HAP-1 (cell line): ENCODE measurements at regions not wholly inside any gene's neighbourhood (a gene's known extent, or its start where the extent isn't known, plus 50 kb on each side); places are given as distances from the start of the nearest gene placed in this dataset.
A peak's percentile ranks its signal among the peaks of the same experiment; 100 is the strongest.

ENCODE experiments used
- DNase-seq, 2 experiments: peaks; one replicate each; pipeline ENCODE4 v3.0.0-alpha.2; 2016 to 2020; ENCODE audit warnings: low spot score in 2 of 2
- H3K27me3 ChIP-seq: fragments of 250-450 bp; sonication (Bioruptor Pico); 2 replicates; pipeline ENCODE4 v1.5.1; 2020; ENCODE audit warnings: low read depth, mild to moderate bottlenecking, moderate library complexity
- H3K36me3 ChIP-seq: fragments of 250-450 bp; sonication (Bioruptor Pico); replicated peaks from 2 replicates; pipeline ENCODE4 v1.5.1; 2020; ENCODE audit warnings: mild to moderate bottlenecking
- H3K4me1 ChIP-seq: fragments of 250-450 bp; sonication (Bioruptor Pico); 2 replicates; pipeline ENCODE4 v1.5.1; 2020; ENCODE audit warnings: mild to moderate bottlenecking
- H3K4me3 ChIP-seq: fragments of 250-450 bp; sonication (Bioruptor Pico); 2 replicates; pipeline ENCODE4 v1.5.1; 2020; ENCODE audit warnings: mild to moderate bottlenecking, moderate library complexity
- H3K9me3 ChIP-seq: fragments of 250-450 bp; sonication (Bioruptor Pico); 2 replicates; pipeline ENCODE4 v1.5.1; 2020; ENCODE audit warnings: mild to moderate bottlenecking, moderate library complexity
- in situ Hi-C: fragments of 300-500 bp; cut with MboI; formaldehyde crosslinking; loops from 3 replicates; pipeline ENCODE4 v1.14.3; 2020; ENCODE audit warnings: low sequenced_read_pairs, inconsistent platforms, mixed read lengths

DNA sequence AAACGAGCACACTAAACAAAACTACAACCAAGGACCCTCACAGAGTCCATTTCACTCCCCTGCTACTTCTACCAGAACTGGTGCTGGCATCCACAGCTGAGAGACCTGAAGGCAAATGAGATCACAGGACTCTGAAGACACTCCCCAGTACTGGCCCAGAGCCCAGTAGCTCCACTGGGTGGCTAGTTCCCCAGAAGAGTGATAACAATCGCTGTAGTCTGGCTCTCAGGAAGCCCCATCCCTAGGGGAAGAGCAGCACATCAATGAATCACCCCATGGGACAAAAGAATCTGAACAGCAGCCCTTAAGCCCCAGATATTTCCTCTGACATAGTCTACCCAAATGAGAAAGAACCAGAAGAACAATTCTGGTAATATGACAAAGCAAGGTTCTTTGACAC, 190.7 kb upstream of the BMP4 start:
- Histone ChIP-seq H3K9me3 (no peaks in the 10 kb centered on the region), H3K27me3 (no peaks in the 10 kb centered on the region), H3K4me1 (no peaks in the 10 kb centered on the region), H3K4me3 (no peak overlapping the region), H3K36me3 (no peaks in the 10 kb centered on the region)
- in situ Hi-C loops = no loop called here
- DNase-seq = no peak

DNA sequence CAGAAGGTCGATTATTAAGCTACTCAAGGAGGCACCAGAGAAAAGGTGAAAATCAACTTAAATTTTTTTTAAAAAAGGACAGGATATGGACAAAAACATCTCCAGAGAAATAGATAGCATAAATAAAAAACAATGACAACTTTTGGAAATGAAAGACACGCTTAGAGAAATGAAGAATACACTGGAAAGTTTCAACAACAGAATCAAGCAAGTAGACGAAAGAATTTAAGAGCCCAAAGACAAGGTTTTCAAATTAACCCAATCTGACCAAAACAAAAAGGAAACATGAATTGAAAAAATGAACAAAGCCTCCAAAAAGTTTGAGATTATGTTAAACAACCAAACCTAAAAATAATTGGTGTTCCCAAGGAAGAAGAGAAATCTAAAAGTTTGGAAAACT, 191.1 kb upstream of the BMP4 start:
- Histone ChIP-seq H3K4me1 (no peaks in the 10 kb centered on the region), H3K9me3 (no peaks in the 10 kb centered on the region), H3K4me3 (no peak overlapping the region), H3K36me3 (no peaks in the 10 kb centered on the region), H3K27me3 (no peaks in the 10 kb centered on the region)
- no peak for DNase-seq
- in situ Hi-C loops = no loop called here

DNA sequence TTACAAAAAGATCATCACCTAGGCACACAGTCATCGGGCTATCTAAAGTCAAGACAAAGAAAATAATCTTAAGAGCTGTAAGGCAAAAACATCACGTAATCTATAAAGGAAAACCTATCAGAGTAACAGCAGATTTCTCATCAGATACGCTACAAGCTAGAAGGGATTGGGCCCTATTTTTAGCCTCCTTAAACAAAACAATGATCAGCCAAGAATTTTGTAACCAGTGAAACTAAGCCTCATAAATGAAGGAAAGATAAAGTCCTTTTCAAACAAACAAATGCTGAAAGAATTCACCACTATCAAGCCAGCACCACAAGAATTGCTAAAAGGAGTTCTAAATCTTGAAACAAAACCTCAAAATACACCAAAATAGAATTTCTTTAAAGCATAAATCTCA, 191.6 kb upstream of the BMP4 start:
- Histone ChIP-seq H3K4me3 (no peak overlapping the region), H3K27me3 (no peaks in the 10 kb centered on the region), H3K4me1 (no peaks in the 10 kb centered on the region), H3K36me3 (no peaks in the 10 kb centered on the region), H3K9me3 (no peaks in the 10 kb centered on the region)
- in situ Hi-C loops = no loop called here
- no peak for DNase-seq

DNA sequence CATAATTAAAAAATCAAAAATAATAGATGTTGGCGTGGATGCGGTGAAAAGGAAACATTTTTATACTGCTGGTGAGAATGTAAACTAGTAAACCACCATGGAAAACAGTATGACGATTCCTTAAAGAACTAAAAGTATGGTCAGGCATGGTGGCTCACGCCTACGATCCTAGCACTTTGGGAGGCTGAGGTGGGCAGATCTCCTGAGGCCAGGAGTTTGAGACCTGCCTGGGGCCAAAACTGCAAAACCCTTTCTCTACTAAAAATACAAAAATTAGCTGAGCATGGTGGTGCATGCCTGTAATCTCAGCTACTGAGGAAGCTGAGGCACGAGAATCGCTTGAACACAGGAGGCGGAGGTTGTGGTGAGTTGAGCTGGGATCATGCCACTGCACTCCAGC, 195.7 kb upstream of the BMP4 start:
- Histone ChIP-seq H3K36me3 (no peaks in the 10 kb centered on the region), H3K27me3 (no peaks in the 10 kb centered on the region; the same call in 1 of the 2 replicates), H3K9me3 (no peaks in the 10 kb centered on the region), H3K4me1 (no peaks in the 10 kb centered on the region), H3K4me3 (no peak overlapping the region)
- in situ Hi-C loops = no loop called here
- no peak for DNase-seq

DNA sequence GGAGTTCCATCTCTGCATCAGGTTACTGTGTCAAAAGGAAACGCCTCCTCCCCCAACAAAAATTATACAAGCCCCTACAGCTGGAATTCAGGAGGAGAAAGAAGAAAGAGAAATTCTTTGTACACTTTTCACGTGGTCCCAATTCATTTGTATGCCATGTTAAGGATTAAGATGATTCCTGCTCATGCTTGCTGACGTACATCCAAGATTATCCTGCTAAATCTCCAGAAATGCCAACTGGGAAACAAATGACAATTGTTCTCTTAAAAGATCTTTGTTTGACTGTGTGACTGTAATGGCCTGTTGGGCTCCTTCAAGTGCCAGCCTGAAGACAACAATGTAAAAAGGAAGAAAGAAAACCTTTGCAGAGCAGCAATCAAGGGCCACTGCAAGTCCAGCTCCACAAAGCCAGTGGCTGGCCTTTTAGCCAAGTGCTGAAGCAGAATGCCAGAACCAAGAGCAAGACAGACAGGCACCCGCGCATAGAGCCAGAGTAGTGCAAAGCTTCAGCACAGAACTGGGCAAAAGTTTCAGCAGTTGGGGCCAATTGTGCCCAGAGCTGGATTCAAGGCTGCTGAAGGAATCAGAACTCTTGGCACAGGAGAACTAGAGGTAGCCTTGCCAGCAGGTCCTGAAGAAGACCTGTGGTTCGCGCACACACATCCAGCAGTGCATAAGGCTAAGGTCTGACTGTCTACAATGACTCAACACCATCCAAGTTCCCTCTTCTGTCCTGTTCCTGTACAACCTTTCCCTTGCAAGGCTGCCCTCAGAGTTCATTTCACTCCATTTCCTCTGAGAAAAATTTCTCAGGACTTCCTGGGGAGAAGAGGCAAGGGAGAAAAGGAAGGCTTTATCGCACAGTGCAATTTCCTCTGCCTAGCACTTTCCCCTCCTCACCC, 209.7 kb upstream of the BMP4 start:
- DNase-seq = no peak
- Histone ChIP-seq H3K4me1 (no peaks in the 10 kb centered on the region), H3K36me3 (no peaks in the 10 kb centered on the region), H3K27me3 (peaks cover 3% of the 10 kb centered on the region; the same call in 1 of the 2 replicates), H3K9me3 (no peaks in the 10 kb centered on the region), H3K4me3 (no peak overlapping the region)
- in situ Hi-C loops = no loop called here

DNA sequence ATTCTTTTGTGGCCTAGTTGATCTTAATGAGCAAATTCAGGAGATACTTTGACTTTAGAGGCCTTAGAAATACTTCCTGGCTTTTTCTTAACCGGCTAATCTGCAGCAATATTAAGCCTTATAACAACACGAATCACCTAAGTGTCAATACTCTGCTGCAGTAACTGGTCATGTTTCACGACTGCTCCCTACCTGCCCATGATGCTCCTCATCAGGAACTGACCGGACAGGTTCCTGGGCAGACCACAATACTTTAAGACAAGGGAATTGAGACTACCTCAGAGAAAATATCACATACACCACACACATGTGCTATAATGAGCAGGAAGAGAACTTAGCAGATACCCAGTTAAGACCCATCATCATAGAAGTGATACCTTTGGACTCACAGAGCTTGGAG, 211.9 kb upstream of the BMP4 start:
- Histone ChIP-seq H3K9me3 (no peaks in the 10 kb centered on the region), H3K27me3 (peaks cover 7% of the 10 kb centered on the region), H3K36me3 (no peaks in the 10 kb centered on the region), H3K4me3 (no peak overlapping the region), H3K4me1 (no peaks in the 10 kb centered on the region)
- no peak for DNase-seq
- in situ Hi-C loops = no loop called here

DNA sequence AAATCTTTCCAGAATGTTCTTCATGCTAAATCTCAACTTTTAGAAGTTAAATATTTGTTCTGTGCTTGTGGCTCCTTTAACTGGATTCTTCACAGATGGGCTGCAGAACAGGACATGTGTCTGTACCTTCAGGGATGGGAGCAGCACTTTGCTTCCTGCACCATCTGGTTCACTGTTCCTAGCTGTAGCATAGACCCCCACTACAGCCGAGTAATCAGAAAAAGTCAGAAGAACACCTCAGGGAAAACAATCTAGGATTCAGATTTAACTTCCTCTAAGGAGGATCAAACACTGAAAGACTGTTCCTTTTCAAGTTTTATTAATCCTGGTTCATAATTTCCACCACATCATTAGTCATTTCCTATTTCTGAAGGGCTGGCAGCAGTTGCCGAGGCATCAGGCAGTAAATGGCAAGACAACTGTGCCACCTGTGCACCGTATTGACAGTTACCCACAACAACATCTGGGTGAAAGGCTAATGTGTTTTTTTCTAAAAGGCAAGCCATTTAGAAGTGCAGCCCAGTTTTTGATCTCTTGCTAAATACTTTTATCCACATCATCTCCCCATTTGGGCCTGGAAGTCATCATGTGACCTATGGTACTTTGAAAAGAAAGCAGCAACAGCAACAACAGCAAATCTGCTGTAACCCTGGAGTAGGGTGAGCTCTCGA, 212.8 kb upstream of the BMP4 start:
- Histone ChIP-seq H3K9me3 (no peaks in the 10 kb centered on the region), H3K4me3 (no peak overlapping the region), H3K36me3 (no peaks in the 10 kb centered on the region), H3K27me3 (peaks cover 9% of the 10 kb centered on the region), H3K4me1 (no peaks in the 10 kb centered on the region)
- DNase-seq = no peak
- in situ Hi-C loops = no loop called here

DNA sequence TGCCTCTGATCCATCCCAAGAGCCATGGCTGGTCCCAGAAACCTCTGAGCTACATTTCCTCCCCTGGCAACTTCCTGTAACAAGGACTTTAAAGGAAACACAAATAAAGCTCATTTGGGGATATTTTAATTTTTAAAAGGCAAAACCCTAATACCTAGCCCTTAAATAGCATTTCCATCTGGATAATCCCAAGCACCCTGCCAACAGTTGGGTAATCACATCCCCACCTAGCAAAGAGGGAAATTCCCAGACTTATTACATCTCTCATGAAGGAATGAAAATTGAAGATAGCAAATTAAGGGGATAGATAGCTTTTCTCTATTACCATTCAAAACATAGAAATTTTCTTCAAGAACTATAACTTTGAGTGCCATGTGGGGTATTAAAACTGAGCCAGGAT, 213.7 kb upstream of the BMP4 start:
- peaks cover 11% of the 10 kb centered on the region for H3K27me3 ChIP-seq
- in situ Hi-C loops = no loop called here
- H3K36me3 ChIP-seq = no peaks in the 10 kb centered on the region
- H3K9me3 ChIP-seq = no peaks in the 10 kb centered on the region
- DNase-seq = no peak
- no peaks in the 10 kb centered on the region for H3K4me1 ChIP-seq
- H3K4me3 ChIP-seq = no peak overlapping the region

DNA sequence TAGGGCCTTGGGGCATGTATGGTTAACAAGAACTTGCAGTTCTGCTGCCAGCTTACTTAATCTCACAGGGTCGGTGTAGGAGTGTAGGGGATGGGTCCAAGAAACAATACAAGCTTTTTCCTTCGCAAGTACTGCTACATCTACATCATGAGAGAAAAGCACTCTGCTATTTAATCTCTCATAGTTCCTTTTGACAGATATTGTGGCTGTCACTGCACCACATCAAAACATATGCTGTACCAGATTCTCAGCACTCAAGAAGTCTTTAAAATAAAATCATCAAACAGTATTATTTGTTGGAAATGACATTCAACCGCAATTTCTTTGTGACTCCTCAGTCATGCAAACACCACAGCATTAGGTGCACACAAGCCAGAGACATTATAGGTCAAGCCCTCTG, 215.5 kb upstream of the BMP4 start:
- DNase-seq = no peak
- no peaks in the 10 kb centered on the region for H3K4me1 ChIP-seq

DNA sequence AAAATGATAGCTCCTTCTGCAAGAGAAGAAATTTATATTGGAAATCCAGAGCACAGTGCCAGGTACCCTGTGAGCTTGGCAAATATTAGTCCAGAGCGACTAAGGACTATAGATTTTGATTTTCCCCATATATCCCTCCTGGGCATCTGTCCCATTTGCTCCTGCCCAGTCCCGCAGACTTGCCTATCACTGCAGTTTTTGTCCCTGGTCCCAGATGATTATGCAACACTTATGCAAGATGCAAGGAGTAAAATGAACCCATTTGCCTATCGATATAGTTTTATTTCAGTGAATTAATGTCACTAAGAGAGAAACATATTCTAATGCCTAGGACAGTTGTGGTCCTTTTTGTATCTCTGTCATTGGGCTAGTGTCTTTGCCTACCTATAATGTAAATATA, 215.9 kb upstream of the BMP4 start:
- in situ Hi-C loops = no loop called here
- no peaks in the 10 kb centered on the region for H3K36me3 ChIP-seq
- DNase-seq = no peak
- H3K4me1 ChIP-seq = no peaks in the 10 kb centered on the region
- no peak overlapping the region for H3K4me3 ChIP-seq
- H3K27me3 ChIP-seq = peaks cover 19% of the 10 kb centered on the region
- no peaks in the 10 kb centered on the region for H3K9me3 ChIP-seq

More for the DNA sequence above, 215.5 kb upstream of the BMP4 start:
- H3K36me3 ChIP-seq = no peaks in the 10 kb centered on the region
- no peak overlapping the region for H3K4me3 ChIP-seq
- H3K27me3 ChIP-seq = peaks cover 16% of the 10 kb centered on the region
- H3K9me3 ChIP-seq = no peaks in the 10 kb centered on the region
- in situ Hi-C loops = no loop called here

DNA sequence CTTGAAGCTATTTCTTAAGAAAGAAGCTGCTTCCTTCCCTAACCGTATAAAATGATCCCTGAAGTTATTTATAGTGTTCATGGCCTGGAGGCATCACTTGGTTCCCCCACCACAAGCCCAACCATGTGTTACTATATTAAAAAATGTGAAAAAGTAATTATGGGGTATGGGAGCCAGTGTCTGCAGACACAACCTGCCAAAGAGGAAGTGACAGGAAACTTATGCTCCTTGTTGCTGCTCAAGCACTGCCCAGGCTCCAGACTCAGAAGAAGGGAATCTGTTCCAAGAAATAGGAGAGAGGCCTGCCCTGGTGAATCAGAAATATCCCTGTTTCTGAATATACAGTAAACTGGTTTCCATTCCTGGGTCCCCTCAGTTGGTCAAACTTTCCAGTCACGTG, 217.2 kb upstream of the BMP4 start:
- H3K36me3 ChIP-seq = no peaks in the 10 kb centered on the region
- no peak for DNase-seq
- no peaks in the 10 kb centered on the region for H3K4me1 ChIP-seq
- H3K27me3 ChIP-seq = peaks cover 29% of the 10 kb centered on the region
- in situ Hi-C loops = no loop called here
- H3K9me3 ChIP-seq = no peaks in the 10 kb centered on the region
- no peak overlapping the region for H3K4me3 ChIP-seq

DNA sequence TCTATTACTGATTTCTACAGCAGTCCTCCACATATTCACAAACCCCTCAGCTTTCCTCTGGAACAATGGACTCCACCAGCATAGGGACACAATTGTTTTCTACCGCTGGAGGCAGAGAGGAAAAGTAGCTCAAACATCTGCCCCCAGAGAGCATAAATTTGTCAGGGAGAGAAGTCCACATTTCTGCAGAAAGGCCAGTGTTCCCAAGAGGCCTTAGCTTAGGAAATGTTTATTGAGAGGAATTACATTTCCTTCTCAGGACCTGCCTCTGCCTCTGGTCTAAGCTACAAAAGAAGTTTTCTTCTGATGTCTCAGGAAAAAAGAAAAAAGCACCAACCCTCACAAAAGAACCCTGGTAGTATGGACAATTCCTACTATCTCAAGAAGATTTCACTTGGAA, 217.8 kb upstream of the BMP4 start:
- Histone ChIP-seq H3K9me3 (no peaks in the 10 kb centered on the region), H3K4me3 (no peak overlapping the region), H3K36me3 (no peaks in the 10 kb centered on the region), H3K27me3 (peaks cover 36% of the 10 kb centered on the region), H3K4me1 (no peaks in the 10 kb centered on the region)
- no peak for DNase-seq
- in situ Hi-C loops = no loop called here

DNA sequence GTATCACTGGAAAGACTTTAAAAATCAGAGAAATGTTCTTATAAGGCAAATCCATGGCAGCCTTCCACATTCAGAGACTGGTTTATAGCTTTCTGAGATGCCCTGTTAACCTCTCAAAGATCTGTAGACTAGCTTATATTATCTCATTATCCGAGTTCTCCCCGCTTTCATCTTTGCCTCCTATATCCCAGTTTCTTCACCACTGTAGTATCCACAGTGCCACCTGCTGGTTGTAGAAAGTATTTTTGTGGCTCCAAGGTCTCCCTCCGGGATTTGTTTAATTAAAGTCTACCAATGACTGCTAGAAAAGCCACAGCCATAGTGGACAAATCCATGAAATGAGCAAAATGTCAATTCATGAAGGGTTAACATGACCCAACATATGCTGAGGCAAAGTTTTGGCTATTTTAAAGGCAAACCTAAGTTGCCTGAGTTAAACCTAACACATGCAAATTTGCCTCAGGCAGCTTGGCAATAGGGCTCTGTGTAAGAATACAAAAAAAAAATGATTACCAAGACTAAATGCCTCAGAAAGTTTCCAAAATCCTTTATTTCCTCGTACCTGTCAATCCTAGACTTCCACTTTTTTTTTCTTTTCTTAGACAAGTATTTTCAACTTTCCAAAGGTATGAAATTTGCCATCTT, 218.8 kb upstream of the BMP4 start:
- H3K4me3 ChIP-seq = no peak overlapping the region
- H3K4me1 ChIP-seq = no peaks in the 10 kb centered on the region
- H3K9me3 ChIP-seq = no peaks in the 10 kb centered on the region
- H3K36me3 ChIP-seq = no peaks in the 10 kb centered on the region
- in situ Hi-C loops = no loop called here
- peaks cover 45% of the 10 kb centered on the region for H3K27me3 ChIP-seq
- peak; percentile 66 to 80 for DNase-seq

DNA sequence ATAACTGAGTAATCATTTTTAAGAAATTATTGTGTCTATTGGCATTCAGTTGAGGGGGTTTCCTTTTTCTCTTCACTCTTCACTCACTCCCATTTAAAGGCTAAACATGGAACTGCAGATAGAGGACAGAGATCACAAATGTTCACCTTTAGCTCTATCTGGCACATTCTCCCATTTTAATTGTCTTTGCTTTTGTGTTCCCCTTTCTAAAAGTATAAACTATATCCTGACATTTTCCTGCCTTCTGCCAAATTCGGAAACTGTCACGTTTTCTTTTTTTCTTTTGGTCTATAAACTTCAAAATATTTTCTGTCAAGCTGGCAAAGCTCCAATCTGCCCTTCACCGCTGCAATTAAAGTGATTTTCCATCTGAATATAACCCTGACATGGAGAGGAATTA, 219.8 kb upstream of the CDKN3 start:
- Histone ChIP-seq H3K27me3 (peaks cover 53% of the 10 kb centered on the region), H3K36me3 (no peaks in the 10 kb centered on the region), H3K4me3 (no peak overlapping the region), H3K4me1 (no peaks in the 10 kb centered on the region), H3K9me3 (no peaks in the 10 kb centered on the region)
- no peak for DNase-seq
- in situ Hi-C loops = no loop called here
